Activated CD4-positive, CD25-positive, alpha-beta regulatory T cell treated with anti-CD3 and anti-CD28 coated beads, Interleukin-2, amount 50 U/mL, for 72 hours (primary cell): ENCODE measurements at regions not wholly inside any gene's neighbourhood (a gene's known extent, or its start where the extent isn't known, plus 50 kb on each side); places are given as distances from the start of the nearest gene placed in this dataset.

Experiments
- DNase-seq: peaks from one replicate; pipeline ENCODE4 v3.0.0; 2021

GRCh38 chr17:77381185-77381700 is 240.5 kb downstream of the SEC14L1 start:
- DNase-seq, result no peak

- DNase-seq, result no peak
These were observed 241.0 kb downstream of the SEC14L1 start for GRCh38 chr17:77381731-77382130.

- DNase-seq, result no peak
These were observed 241.7 kb downstream of the SEC14L1 start for GRCh38 chr17:77382356-77382911.

GRCh38 chr17:77382966-77383612 is 242.3 kb downstream of the SEC14L1 start:
- DNase-seq, result no peak

- DNase-seq, result no peak
These were observed 243.1 kb downstream of the SEC14L1 start for GRCh38 chr17:77383613-77384608.

- DNase-seq, result no peak
These were observed 245.2 kb downstream of the SEC14L1 start for GRCh38 chr17:77385750-77386501.

- no peak for DNase-seq
These were observed 245.9 kb downstream of the SEC14L1 start for GRCh38 chr17:77386502-77387192.

GRCh38 chr17:77387891-77388290 is 247.1 kb downstream of the SEC14L1 start:
- DNase-seq, result no peak

GRCh38 chr17:77388384-77389306 is 247.9 kb downstream of the SEC14L1 start:
- no peak for DNase-seq

- no peak for DNase-seq
These were observed 250.1 kb downstream of the SEC14L1 start for GRCh38 chr17:77390870-77391269.

GRCh38 chr17:77391668-77392375 is 251.1 kb downstream of the SEC14L1 start:
- no peak for DNase-seq

- no peak for DNase-seq
These were observed 251.9 kb downstream of the SEC14L1 start for GRCh38 chr17:77392376-77393273.

- DNase-seq, result no peak
These were observed 252.5 kb downstream of the SEC14L1 start for GRCh38 chr17:77393274-77393600.

GRCh38 chr17:77393867-77394539 is 253.2 kb downstream of the SEC14L1 start:
- no peak for DNase-seq

GRCh38 chr17:77394540-77395295 is 253.9 kb downstream of the SEC14L1 start:
- DNase-seq, result no peak

GRCh38 chr17:77395501-77396048 is 254.8 kb downstream of the SEC14L1 start:
- no peak for DNase-seq

GRCh38 chr17:77396610-77397009 is 255.8 kb downstream of the SEC14L1 start:
- DNase-seq, result no peak

- no peak for DNase-seq
These were observed 257.5 kb downstream of the SEC14L1 start for GRCh38 chr17:77398274-77398673.
